ENCODE measurements at regions not wholly inside any gene's neighbourhood (a gene's known extent, or its start where the extent isn't known, plus 50 kb on each side); places are given as distances from the start of the nearest gene placed in this dataset.

DNA sequence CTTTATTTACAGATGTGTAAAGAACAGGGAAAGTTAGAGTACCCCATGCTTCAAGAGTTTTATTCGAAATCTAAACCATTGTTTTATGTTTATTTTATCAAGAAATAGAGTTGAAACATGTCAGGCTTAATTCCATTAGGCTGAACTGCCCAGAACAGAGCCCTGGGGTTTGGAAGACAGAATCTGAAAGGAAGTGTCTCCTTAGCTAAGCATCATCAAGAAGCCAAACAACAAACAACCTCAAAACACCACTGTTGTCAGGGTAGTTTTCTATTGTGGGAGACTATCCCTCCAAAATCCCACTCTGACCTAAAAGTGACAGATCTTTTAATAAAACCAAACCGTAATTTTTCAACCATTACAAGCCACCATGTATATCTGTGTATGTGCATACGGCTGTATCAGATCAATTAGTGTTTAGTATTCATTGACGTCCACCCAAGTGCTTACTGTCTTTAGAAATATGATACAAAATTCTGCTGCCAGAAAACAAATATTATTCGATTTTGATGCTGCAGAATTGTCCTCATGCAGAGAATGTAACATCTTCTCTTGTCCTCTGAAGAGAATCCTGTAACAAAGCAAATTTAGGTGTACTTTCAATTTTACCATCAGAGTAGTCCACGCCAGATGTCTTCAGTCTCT is 271.9 kb upstream of the TMEM161B start:
- no peak for DNase-seq

- DNase-seq = no peak
Measured at GRCh38 chr5:88539693-88540365, 271.2 kb upstream of the TMEM161B start.

DNA sequence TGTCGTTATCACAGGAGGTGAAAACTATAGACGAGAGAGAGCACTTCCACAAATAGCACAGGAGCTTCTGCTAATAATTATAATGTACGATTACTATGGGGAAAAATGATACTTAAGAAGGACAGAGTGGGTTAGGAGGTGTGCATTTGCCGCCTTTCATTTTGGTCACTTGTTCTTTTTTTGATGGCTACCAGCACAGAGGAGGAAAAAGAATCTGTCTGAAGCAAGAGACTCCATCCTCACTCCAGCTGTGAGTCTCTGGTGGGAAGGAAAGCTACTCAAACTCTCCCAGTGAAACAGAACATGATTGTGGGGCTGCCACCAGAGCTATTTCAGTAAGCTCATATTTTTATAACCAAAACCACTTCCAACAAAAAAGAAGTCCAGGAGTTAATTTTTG is 270.4 kb upstream of the TMEM161B start:
- no peak for DNase-seq

- peak; percentile 3 for DNase-seq
Measured at GRCh38 chr5:88536146-88536545, 267.5 kb upstream of the TMEM161B start.

DNA sequence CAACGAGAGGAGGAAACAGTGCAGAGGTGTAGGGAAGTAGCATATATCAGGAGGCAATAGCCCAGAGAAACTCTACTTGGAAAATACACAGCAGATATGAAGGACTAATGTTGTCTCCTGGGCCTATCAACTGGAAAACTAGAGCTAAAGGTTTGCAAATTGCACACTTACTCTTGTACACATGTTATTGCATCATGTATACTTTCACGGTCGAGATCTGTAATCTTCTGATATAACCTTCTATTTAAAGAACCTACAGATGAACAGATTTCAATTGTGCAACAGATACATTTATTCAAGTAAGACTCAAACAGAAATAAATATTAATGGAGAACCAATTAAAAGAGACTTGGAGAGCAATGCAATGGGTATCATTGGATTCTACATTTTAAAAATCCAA is 256.3 kb upstream of the TMEM161B start:
- no peak for DNase-seq

GRCh38 chr5:88519066-88519465 is 250.4 kb upstream of the TMEM161B start:
- no peak for DNase-seq

DNA sequence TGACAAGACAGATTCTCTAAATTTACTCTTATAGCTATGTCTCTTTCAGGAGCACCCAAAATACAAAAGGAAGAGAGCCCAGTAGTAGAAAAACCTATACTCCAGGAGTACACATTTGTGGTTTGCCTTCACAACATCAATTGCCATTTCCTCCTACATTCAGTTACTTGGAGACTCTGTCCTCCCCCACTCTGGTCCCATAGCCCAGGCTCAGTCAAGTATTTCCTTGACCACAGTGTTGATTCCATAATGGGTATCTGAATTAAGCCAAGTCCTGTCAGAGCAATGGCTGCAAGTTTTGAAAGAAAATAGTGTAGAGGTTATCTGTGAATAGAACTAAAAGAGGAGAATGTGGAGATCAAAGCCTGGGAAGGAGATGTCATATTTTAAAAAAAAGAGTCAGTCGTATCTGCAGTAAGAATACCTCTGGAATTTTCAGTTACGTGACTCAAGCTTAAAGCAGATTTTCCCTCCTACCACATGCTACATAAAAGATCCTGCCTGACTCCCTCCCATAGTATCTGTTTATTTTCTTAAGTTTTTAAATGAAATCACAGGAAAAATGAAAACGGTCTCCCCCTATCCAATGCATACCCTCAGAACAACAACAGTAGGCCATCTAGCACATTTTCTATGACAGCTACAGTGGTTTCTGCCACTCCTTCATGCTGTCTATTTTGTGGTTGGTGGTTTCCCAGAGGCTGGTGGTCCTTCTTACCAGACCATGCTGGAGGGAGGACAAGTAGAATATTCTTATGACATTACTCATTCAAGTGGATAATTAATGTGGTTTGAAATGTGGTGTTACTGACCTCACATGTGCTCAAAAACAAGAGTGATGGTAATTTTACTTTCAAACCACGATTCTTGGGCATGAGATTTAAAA is 249.7 kb upstream of the TMEM161B start:
- peak; percentile 2 for DNase-seq

DNA sequence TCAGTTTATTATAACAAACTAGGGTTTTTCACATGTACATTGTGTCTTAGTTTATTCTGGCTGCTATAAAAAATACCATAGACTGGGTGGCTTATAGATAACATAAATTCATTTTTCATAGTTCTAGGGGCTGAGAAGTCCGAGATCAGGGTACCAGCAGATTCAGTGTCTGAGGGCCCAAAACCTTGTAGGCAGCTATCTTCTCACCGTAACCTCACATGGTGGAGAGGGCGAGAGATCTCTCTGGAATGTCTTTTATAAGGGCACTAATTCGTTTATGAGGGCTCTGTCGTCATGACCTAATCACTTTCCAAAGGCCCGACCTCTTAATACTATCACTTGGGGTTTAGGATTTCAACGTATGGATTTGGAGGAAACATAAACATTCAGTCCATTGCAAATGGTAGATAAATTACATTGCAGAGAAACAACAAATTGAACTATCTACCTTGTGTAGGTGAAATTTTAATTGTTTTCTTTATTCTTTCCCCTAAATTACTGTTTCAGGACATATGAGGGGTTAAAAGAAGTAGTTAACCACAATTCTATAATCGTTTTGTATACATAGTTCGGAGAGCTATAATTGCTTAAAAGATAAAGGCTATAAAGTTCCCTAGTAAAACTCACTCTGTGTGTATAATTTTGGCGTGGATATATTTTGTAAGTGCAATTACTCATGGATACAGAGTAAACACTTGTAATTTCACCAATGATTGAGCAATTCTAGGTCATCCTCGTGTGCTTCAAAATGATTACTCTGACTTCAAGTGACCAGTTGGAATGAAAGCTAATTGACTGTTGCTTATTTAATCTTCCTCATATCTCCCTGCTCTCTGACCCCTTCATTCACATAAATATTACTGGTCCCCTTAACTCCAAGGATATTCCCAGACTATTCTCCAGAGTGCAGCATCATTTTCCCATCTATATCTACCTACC is 247.5 kb upstream of the TMEM161B start:
- no peak for DNase-seq

DNA sequence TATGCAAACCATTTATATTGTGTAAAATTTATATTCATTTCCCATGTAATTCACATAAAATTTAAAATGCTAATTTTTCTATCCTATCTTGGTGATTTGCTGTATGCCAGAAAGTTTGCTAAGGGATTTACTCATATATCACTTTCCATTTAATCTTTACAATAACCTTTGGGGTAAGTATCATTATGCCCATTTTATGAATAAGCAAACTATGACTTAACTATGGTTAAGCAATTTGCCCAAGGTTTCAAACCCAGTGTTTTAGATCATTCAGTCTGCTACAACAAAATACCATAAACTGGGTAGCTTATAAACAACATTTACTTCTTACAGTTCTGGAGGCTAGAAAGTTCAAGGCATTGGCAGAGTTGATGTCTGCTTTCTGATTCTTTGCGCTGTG is 246.4 kb upstream of the TMEM161B start:
- no peak for DNase-seq

DNA sequence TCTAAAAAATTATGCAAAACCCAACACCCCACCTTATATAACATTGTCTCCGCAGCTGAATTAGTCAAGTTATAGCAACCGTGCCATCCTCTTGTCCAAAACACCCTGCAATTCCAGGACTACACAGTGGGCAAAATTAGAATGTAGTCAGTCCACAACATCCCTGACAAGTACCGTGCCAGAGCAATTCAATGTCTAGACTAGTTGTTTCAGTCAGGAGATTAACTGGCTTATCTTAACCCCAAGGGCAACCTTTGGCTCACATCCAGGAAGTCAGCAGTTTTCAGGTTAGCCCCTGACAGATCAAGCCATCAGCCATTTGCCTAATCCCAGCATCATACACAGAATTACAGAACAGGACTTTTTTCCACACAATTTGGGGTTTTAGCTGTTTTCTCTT is 240.8 kb upstream of the TMEM161B start:
- DNase-seq = no peak

GRCh38 chr5:88507261-88507660 is 238.6 kb upstream of the TMEM161B start:
- no peak for DNase-seq

DNA sequence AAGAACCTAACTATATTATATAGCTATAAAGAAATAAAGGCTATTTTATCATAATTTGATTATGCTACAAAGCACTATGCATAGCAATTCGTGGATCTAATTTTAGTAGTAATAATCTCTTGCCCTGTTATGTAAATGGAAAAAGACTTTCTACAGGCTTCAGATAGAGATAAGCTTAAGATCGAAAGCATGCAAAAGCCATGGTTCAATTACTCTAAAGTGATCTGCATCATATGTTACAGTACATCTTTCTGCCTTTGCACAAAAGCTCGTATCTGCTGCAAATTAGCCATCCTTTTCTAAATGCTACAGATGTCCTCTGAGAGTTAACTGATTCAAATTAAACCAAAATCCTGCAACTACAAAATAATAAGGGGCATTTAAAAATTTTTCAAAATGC is 234.8 kb upstream of the TMEM161B start:
- DNase-seq = no peak

GRCh38 chr5:88503041-88503345 is 234.3 kb upstream of the TMEM161B start:
- DNase-seq = no peak

GRCh38 chr5:88502179-88503040 is 233.8 kb upstream of the TMEM161B start:
- peak; percentile 2 for DNase-seq

GRCh38 chr5:88495810-88496209 is 227.2 kb upstream of the TMEM161B start:
- DNase-seq = no peak

- no peak for DNase-seq
Measured at GRCh38 chr5:88490874-88491273, 222.2 kb upstream of the TMEM161B start.

- DNase-seq = no peak
Measured at GRCh38 chr5:88489364-88489763, 220.7 kb upstream of the TMEM161B start.

DNA sequence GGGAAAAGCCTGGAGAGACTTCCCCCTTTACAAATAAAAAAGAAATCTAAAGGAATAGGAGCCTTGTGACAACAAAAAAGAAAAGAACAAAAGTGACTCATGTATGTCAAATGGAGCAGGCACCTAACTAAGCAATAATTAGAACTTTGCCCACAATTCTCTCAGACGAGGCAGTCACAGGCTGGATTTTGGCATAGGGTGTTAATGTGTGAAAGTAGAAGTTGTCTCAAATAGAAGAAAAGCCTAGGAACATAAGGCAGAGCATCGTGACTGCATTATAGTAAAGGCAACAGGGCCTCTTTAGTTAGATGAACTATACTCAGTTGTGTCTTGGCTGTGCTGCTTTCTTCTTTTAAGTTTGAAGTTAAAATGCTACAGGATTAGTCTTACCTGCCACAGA is 219.9 kb upstream of the TMEM161B start:
- DNase-seq = no peak

DNA sequence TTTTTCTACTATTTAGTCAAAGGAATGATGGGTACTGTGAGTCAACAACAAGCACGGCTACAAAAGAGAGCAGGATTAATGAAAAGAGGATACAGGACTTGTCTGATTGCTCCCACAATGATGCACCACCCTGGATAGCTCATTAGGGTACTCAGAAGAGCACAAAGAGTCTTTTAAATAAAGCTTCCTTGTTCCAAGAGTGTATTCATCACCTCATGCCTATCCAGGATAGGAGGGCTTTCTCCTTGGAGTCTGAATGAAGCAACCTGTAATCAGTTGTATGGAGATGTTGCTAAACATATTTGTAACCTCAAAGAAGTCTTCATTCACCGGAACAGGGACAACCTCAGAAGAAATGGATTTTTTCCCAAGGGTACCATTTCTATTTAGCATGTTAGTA is 219.5 kb upstream of the TMEM161B start:
- DNase-seq = no peak

GRCh38 chr5:88487066-88487465 is 218.4 kb upstream of the TMEM161B start:
- DNase-seq = no peak

DNA sequence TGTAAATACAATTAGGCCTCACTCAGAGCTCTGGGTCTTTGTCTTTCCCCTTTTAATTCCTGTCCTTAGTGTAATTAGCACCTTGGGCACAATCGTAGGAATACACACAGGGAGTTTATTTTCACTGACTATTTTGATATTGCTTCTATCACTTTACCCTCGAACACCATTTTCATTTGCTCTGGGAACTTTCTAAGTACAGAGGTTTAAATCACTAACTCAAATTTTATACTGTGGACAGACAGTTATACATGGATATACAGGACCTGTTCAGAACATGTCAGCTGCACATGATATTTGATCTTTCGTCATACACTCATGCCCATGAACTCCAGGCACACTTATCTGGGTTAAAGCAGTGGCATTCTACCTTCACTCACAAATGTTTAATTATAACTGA is 217.8 kb upstream of the TMEM161B start:
- DNase-seq = no peak

DNA sequence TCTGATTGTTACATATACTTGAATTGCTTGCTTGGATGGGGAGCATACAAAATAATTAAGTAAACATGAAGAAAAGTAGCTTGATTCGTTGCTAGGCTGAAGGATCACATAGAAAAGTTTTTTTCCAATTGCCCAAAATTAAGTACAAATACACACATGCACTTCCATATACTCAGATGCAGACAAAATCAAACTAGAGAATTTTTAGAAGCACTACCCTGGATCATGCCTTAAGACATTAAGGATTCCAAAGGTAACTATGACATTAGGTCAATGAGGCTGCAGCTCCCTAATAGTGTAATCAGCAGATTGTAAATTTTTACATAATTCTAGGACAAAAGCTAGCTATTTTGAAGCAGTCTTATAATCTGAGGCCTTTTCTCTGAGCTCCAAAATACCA is 216.9 kb upstream of the TMEM161B start:
- no peak for DNase-seq
